Right lung (tissue), 2 donors: ENCODE measurements at regions not wholly inside any gene's neighbourhood (a gene's known extent, or its start where the extent isn't known, plus 50 kb on each side); places are given as distances from the start of the nearest gene placed in this dataset.

ENCODE experiments used
- DNase-seq, 2 donors: peaks; one replicate each; pipeline ENCODE4 v3.0.0-alpha.2; 2013

GRCh38 chr3:106860182-106860581 is 517.1 kb upstream of the CCDC54 start:
- DNase-seq = no peak

- DNase-seq = peak in 1 of 2 donors; percentile 12
Observed at GRCh38 chr3:106862067-106862466, 515.2 kb upstream of the CCDC54 start.

GRCh38 chr3:106877627-106878026 is 499.6 kb upstream of the CCDC54 start:
- DNase-seq = no peak

- no peak for DNase-seq
Observed at GRCh38 chr3:106880206-106880605, 497.0 kb upstream of the CCDC54 start.

GRCh38 chr3:106881186-106881585 is 496.1 kb upstream of the CCDC54 start:
- no peak for DNase-seq

- DNase-seq = no peak
Observed at GRCh38 chr3:106882297-106882696, 494.9 kb upstream of the CCDC54 start.

GRCh38 chr3:106906074-106906473 is 471.2 kb upstream of the CCDC54 start:
- no peak for DNase-seq

GRCh38 chr3:106908181-106908938 is 468.9 kb upstream of the CCDC54 start:
- DNase-seq = no peak

GRCh38 chr3:106913111-106913698 is 464.0 kb upstream of the CCDC54 start:
- no peak for DNase-seq

- no peak for DNase-seq
Observed at GRCh38 chr3:106913966-106914365, 463.3 kb upstream of the CCDC54 start.

- DNase-seq = no peak
Observed at GRCh38 chr3:106920609-106921008, 456.6 kb upstream of the CCDC54 start.

- no peak for DNase-seq
Observed at GRCh38 chr3:106929081-106929480, 448.2 kb upstream of the CCDC54 start.

- no peak for DNase-seq
Observed at GRCh38 chr3:106930086-106930485, 447.2 kb upstream of the CCDC54 start.

- DNase-seq = no peak
Observed at GRCh38 chr3:106931904-106932303, 445.3 kb upstream of the CCDC54 start.

- no peak for DNase-seq
Observed at GRCh38 chr3:106936337-106936736, 440.9 kb upstream of the CCDC54 start.

GRCh38 chr3:106942051-106942450 is 435.2 kb upstream of the CCDC54 start:
- DNase-seq = peak; percentile 38 to 46

GRCh38 chr3:106943071-106943470 is 434.2 kb upstream of the CCDC54 start:
- no peak for DNase-seq

- no peak for DNase-seq
Observed at GRCh38 chr3:106945435-106945834, 431.8 kb upstream of the CCDC54 start.

GRCh38 chr3:106946866-106947265 is 430.4 kb upstream of the CCDC54 start:
- DNase-seq = no peak

- DNase-seq = no peak
Observed at GRCh38 chr3:106957029-106957428, 420.2 kb upstream of the CCDC54 start.

- no peak for DNase-seq
Observed at GRCh38 chr3:106962993-106963392, 414.2 kb upstream of the CCDC54 start.

- DNase-seq = peak; percentile 65 to 71
Observed at GRCh38 chr3:106963442-106963841, 413.8 kb upstream of the CCDC54 start.

- DNase-seq = no peak
Observed at GRCh38 chr3:106965307-106965706, 411.9 kb upstream of the CCDC54 start.

GRCh38 chr3:106969596-106969995 is 407.6 kb upstream of the CCDC54 start:
- DNase-seq = no peak
